ACC112 (cell line): ENCODE measurements at regions not wholly inside any gene's neighbourhood (a gene's known extent, or its start where the extent isn't known, plus 50 kb on each side); places are given as distances from the start of the nearest gene placed in this dataset.

Experiments
- H2AFZ ChIP-seq: fragments of 200-600 bp; sonication (generic); one replicate; pipeline ENCODE4 v1.6.0; 2017; ENCODE audit warnings: antibody characterized with exemption, low read length; ENCODE audit not compliant: unreplicated experiment
- H3K27ac ChIP-seq: fragments of 200-600 bp; sonication (generic); 2 replicates; pipeline ENCODE4 v1.5.1; 2014; ENCODE audit warnings: low read depth, mild to moderate bottlenecking, antibody characterized with exemption, low read length, moderate library complexity
- H3K27me3 ChIP-seq: fragments of 200-600 bp; sonication (generic); 2 replicates; pipeline ENCODE4 v1.6.1; 2014; ENCODE audit warnings: mild to moderate bottlenecking, antibody characterized with exemption, low read length, moderate library complexity, mixed read lengths; ENCODE audit not compliant: insufficient read depth
- H3K36me3 ChIP-seq: fragments of 200-600 bp; sonication (generic); 2 replicates; pipeline ENCODE4 v1.6.1; 2016; ENCODE audit warnings: mild to moderate bottlenecking, antibody characterized with exemption, low read length, moderate library complexity, mixed read lengths; ENCODE audit not compliant: insufficient read depth
- H3K4me1 ChIP-seq: fragments of 200-600 bp; sonication (generic); one replicate; pipeline ENCODE4 v1.6.1; 2016; ENCODE audit warnings: low read length, mixed read lengths; ENCODE audit not compliant: insufficient read depth, unreplicated experiment, control insufficient read depth
- H3K4me3 ChIP-seq: fragments of 200-600 bp; sonication (generic); 2 replicates; pipeline ENCODE4 v1.5.1; 2014; ENCODE audit warnings: mild to moderate bottlenecking, low read depth, low read length
- H3K79me2 ChIP-seq: fragments of 200-600 bp; sonication (generic); one replicate; pipeline ENCODE4 v1.6.0; 2016; ENCODE audit warnings: low read length; ENCODE audit not compliant: control insufficient read depth, unreplicated experiment, insufficient read depth

GRCh38 chr16:49097964-49098363 lies 183.7 kb downstream of the CBLN1 start:
- H2AFZ ChIP-seq: no peak overlapping the region
- no peaks in the 10 kb centered on the region for H3K27me3 ChIP-seq
- no peak overlapping the region for H3K4me3 ChIP-seq
- no peak overlapping the region for H3K27ac ChIP-seq
- no peaks in the 10 kb centered on the region for H3K79me2 ChIP-seq
- no peaks in the 10 kb centered on the region for H3K4me1 ChIP-seq
- no peaks in the 10 kb centered on the region for H3K36me3 ChIP-seq

- H3K27ac ChIP-seq: no peak overlapping the region
- H2AFZ ChIP-seq: no peak overlapping the region
- no peak overlapping the region for H3K4me3 ChIP-seq
- no peaks in the 10 kb centered on the region for H3K79me2 ChIP-seq
- no peaks in the 10 kb centered on the region for H3K36me3 ChIP-seq
- no peaks in the 10 kb centered on the region for H3K27me3 ChIP-seq
- no peaks in the 10 kb centered on the region for H3K4me1 ChIP-seq
Measured at GRCh38 chr16:49096176-49096945, 185.3 kb downstream of the CBLN1 start.

- H3K4me1 ChIP-seq: no peaks in the 10 kb centered on the region
- no peak overlapping the region for H2AFZ ChIP-seq
- H3K4me3 ChIP-seq: no peak overlapping the region
- H3K27ac ChIP-seq: no peak overlapping the region
- H3K79me2 ChIP-seq: no peaks in the 10 kb centered on the region
- H3K36me3 ChIP-seq: no peaks in the 10 kb centered on the region
- H3K27me3 ChIP-seq: no peaks in the 10 kb centered on the region
Measured at GRCh38 chr16:49095539-49095938, 186.1 kb downstream of the CBLN1 start.

- Histone ChIP-seq H3K79me2 (no peaks in the 10 kb centered on the region), H3K27ac (no peak overlapping the region), H3K27me3 (no peaks in the 10 kb centered on the region), H3K4me3 (no peak overlapping the region), H3K36me3 (no peaks in the 10 kb centered on the region), H2AFZ (no peak overlapping the region), H3K4me1 (no peaks in the 10 kb centered on the region)
Measured at GRCh38 chr16:49094471-49094870, 187.2 kb downstream of the CBLN1 start.

- Histone ChIP-seq H2AFZ (no peak overlapping the region), H3K4me3 (no peak overlapping the region), H3K4me1 (no peaks in the 10 kb centered on the region), H3K79me2 (no peaks in the 10 kb centered on the region), H3K27me3 (no peaks in the 10 kb centered on the region), H3K27ac (no peak overlapping the region), H3K36me3 (no peaks in the 10 kb centered on the region)
Measured at GRCh38 chr16:49093939-49094338, 187.7 kb downstream of the CBLN1 start.

GRCh38 chr16:49092704-49093103 lies 188.9 kb downstream of the CBLN1 start:
- H3K36me3 ChIP-seq: no peaks in the 10 kb centered on the region
- no peaks in the 10 kb centered on the region for H3K4me1 ChIP-seq
- H3K27me3 ChIP-seq: no peaks in the 10 kb centered on the region
- H3K27ac ChIP-seq: no peak overlapping the region
- no peak overlapping the region for H3K4me3 ChIP-seq
- H3K79me2 ChIP-seq: no peaks in the 10 kb centered on the region
- H2AFZ ChIP-seq: no peak overlapping the region

GRCh38 chr16:49089533-49089932 lies 192.1 kb downstream of the CBLN1 start:
- H3K36me3 ChIP-seq: no peaks in the 10 kb centered on the region
- H3K79me2 ChIP-seq: no peaks in the 10 kb centered on the region
- no peaks in the 10 kb centered on the region for H3K4me1 ChIP-seq
- no peak overlapping the region for H3K4me3 ChIP-seq
- H2AFZ ChIP-seq: no peak overlapping the region
- no peaks in the 10 kb centered on the region for H3K27me3 ChIP-seq
- no peak overlapping the region for H3K27ac ChIP-seq

GRCh38 chr16:49089039-49089438 lies 192.6 kb downstream of the CBLN1 start:
- Histone ChIP-seq H3K79me2 (no peaks in the 10 kb centered on the region), H3K27ac (no peak overlapping the region), H3K4me3 (no peak overlapping the region)

GRCh38 chr16:49085686-49086085 lies 196.0 kb downstream of the CBLN1 start:
- H3K79me2 ChIP-seq: no peaks in the 10 kb centered on the region
- no peak overlapping the region for H2AFZ ChIP-seq
- H3K4me3 ChIP-seq: no peak overlapping the region
- H3K27me3 ChIP-seq: no peaks in the 10 kb centered on the region
- H3K4me1 ChIP-seq: no peaks in the 10 kb centered on the region
- H3K36me3 ChIP-seq: no peaks in the 10 kb centered on the region
- no peak overlapping the region for H3K27ac ChIP-seq

More at GRCh38 chr16:49089039-49089438, 192.6 kb downstream of the CBLN1 start:
- H3K4me1 ChIP-seq: no peaks in the 10 kb centered on the region
- no peaks in the 10 kb centered on the region for H3K36me3 ChIP-seq
- no peak overlapping the region for H2AFZ ChIP-seq
- H3K27me3 ChIP-seq: no peaks in the 10 kb centered on the region

- Histone ChIP-seq H3K27me3 (no peaks in the 10 kb centered on the region), H3K36me3 (no peaks in the 10 kb centered on the region), H3K4me3 (no peak overlapping the region), H3K79me2 (no peaks in the 10 kb centered on the region), H3K4me1 (no peaks in the 10 kb centered on the region), H3K27ac (no peak overlapping the region), H2AFZ (no peak overlapping the region)
Measured at GRCh38 chr16:49084628-49085390, 196.8 kb downstream of the CBLN1 start.

GRCh38 chr16:49081554-49081953 lies 200.1 kb downstream of the CBLN1 start:
- H3K79me2 ChIP-seq: no peaks in the 10 kb centered on the region
- no peak overlapping the region for H3K4me3 ChIP-seq
- no peaks in the 10 kb centered on the region for H3K27me3 ChIP-seq
- no peak overlapping the region for H2AFZ ChIP-seq
- H3K36me3 ChIP-seq: no peaks in the 10 kb centered on the region
- no peaks in the 10 kb centered on the region for H3K4me1 ChIP-seq
- no peak overlapping the region for H3K27ac ChIP-seq
